HG03565 (cell line): ENCODE measurements at regions not wholly inside any gene's neighbourhood (a gene's known extent, or its start where the extent isn't known, plus 50 kb on each side); places are given as distances from the start of the nearest gene placed in this dataset.
"Not testable (repeated sequence)": the region's sequence is repeated elsewhere in the genome, so short reads cannot be mapped to it uniquely, and the experiment has no call there.

Source experiments
- ATAC-seq: cut with Tn5 transposase; IDR thresholded peaks from one replicate; pipeline ENCODE4 v1.9.1; 2021; ENCODE audit warnings: mild to moderate bottlenecking, moderate library complexity; ENCODE audit not compliant: unreplicated experiment

- ATAC-seq, result no peak
Observed at GRCh38 chr14:66242001-66242400, 244.2 kb upstream of the CCDC196 start.

GRCh38 chr14:66244834-66245233 is 241.3 kb upstream of the CCDC196 start:
- no peak for ATAC-seq

GRCh38 chr14:66247662-66248193 is 238.4 kb upstream of the CCDC196 start:
- ATAC-seq, result no peak

- ATAC-seq, result no peak
Observed at GRCh38 chr14:66248256-66248655, 237.9 kb upstream of the CCDC196 start.

GRCh38 chr14:66249544-66249943 is 236.6 kb upstream of the CCDC196 start:
- no peak for ATAC-seq

GRCh38 chr14:66254038-66254437 is 232.1 kb upstream of the CCDC196 start:
- no peak for ATAC-seq

- no peak for ATAC-seq
Observed at GRCh38 chr14:66268802-66269334, 217.3 kb upstream of the CCDC196 start.

- ATAC-seq, result no peak
Observed at GRCh38 chr14:66272221-66272620, 213.9 kb upstream of the CCDC196 start.

- ATAC-seq, result no peak
Observed at GRCh38 chr14:66273261-66273832, 212.8 kb upstream of the CCDC196 start.

- ATAC-seq, result not testable (repeated sequence)
Observed at GRCh38 chr14:66278418-66278817, 207.8 kb upstream of the CCDC196 start.

GRCh38 chr14:66281036-66281776 is 205.0 kb upstream of the CCDC196 start:
- no peak for ATAC-seq

- no peak for ATAC-seq
Observed at GRCh38 chr14:66284346-66284745, 201.8 kb upstream of the CCDC196 start.

- ATAC-seq, result no peak
Observed at GRCh38 chr14:66288511-66288910, 197.7 kb upstream of the CCDC196 start.

- ATAC-seq, result no peak
Observed at GRCh38 chr14:66291756-66292155, 194.4 kb upstream of the CCDC196 start.

GRCh38 chr14:66293533-66294105 is 192.6 kb upstream of the CCDC196 start:
- ATAC-seq, result no peak

GRCh38 chr14:66295386-66295785 is 190.8 kb upstream of the CCDC196 start:
- ATAC-seq, result no peak

- no peak for ATAC-seq
Observed at GRCh38 chr14:66300886-66301285, 185.3 kb upstream of the CCDC196 start.

GRCh38 chr14:66306101-66306500 is 180.1 kb upstream of the CCDC196 start:
- ATAC-seq, result no peak

GRCh38 chr14:66311058-66311457 is 175.1 kb upstream of the CCDC196 start:
- no peak for ATAC-seq

- ATAC-seq, result no peak
Observed at GRCh38 chr14:66311990-66312389, 174.2 kb upstream of the CCDC196 start.

GRCh38 chr14:66312451-66312850 is 173.7 kb upstream of the CCDC196 start:
- no peak for ATAC-seq

GRCh38 chr14:66315098-66315497 is 171.1 kb upstream of the CCDC196 start:
- no peak for ATAC-seq
